ENCODE measurements at regions not wholly inside any gene's neighbourhood (a gene's known extent, or its start where the extent isn't known, plus 50 kb on each side); places are given as distances from the start of the nearest gene placed in this dataset.

- TF ChIP-seq EGR1 (IDR thresholded peaks at IDR 0.05; ENCODE audit: low read depth in 2 of 2) (no peak), ZBTB33 (IDR thresholded peaks at IDR 0.05) (no peak), CTCF (IDR thresholded peaks at IDR 0.05; ENCODE audit: low read depth, low read length, missing input control) (no peak), NR2F2 (IDR thresholded peaks at IDR 0.05) (no peak), REST (IDR thresholded peaks at IDR 0.05) (no peak), YY1 (IDR thresholded peaks at IDR 0.05) (no peak)
Observed at GRCh38 chr4:125780164-125780563, 465.4 kb downstream of the FAT4 start.

GRCh38 chr4:125780747-125781146 lies 466.0 kb downstream of the FAT4 start:
- 72% methylated on average over 3 of the region's 3 CpGs for WGBS
- TF ChIP-seq CTCF (IDR thresholded peaks at IDR 0.05; ENCODE audit: low read depth, low read length, missing input control), result no peak
- TF ChIP-seq NR2F2 (IDR thresholded peaks at IDR 0.05), result no peak
- no peak for TF ChIP-seq FOXA1 (IDR thresholded peaks at IDR 0.05)
- TF ChIP-seq HNF4G (IDR thresholded peaks at IDR 0.05), result no peak
- TF ChIP-seq EGR1 (IDR thresholded peaks at IDR 0.05; ENCODE audit: low read depth in 2 of 2), result no peak
- no peak for TF ChIP-seq REST (IDR thresholded peaks at IDR 0.05)
- no peak for TF ChIP-seq RXRA (IDR thresholded peaks at IDR 0.05)
- no peak for TF ChIP-seq JUND (IDR thresholded peaks at IDR 0.05)
- TF ChIP-seq MAX (IDR thresholded peaks at IDR 0.05), result no peak
- TF ChIP-seq RAD21 (IDR thresholded peaks at IDR 0.05), result no peak
- no peak for TF ChIP-seq HNF4A (conservative IDR thresholded peaks at IDR 0.05)
- TF ChIP-seq TAF1 (conservative IDR thresholded peaks at IDR 0.05), result no peak
- TF ChIP-seq YY1 (IDR thresholded peaks at IDR 0.05), result no peak
- no peaks in the 10 kb centered on the region for H3K4me1 ChIP-seq (ENCODE audit: control insufficient read depth in 4 of 4, insufficient read depth in 4 of 4, low read length in 3 of 4)

More at GRCh38 chr4:125780164-125780563, 465.4 kb downstream of the FAT4 start:
- Histone ChIP-seq H3K36me3 (ENCODE audit: control insufficient read depth in 4 of 4, insufficient read depth in 3 of 4, low read depth in 1 of 4, low read length in 3 of 4) (no peaks in the 10 kb centered on the region), H3K9ac (ENCODE audit: low read depth in 1 of 2, low read length in 2 of 2) (no peak overlapping the region), H3K4me3 (ENCODE audit: low read depth in 1 of 3, low read length in 3 of 3) (no peak overlapping the region), H3K4me1 (ENCODE audit: control insufficient read depth in 4 of 4, insufficient read depth in 4 of 4, low read length in 3 of 4) (no peaks in the 10 kb centered on the region), H3K27ac (ENCODE audit: low read depth in 1 of 2, low read length in 2 of 2) (no peak overlapping the region), H3K27me3 (ENCODE audit: control insufficient read depth in 4 of 4, insufficient read depth in 4 of 4, low read length in 3 of 4) (no peaks in the 10 kb centered on the region), H3K9me3 (ENCODE audit: control insufficient read depth in 4 of 4, low read length in 3 of 4) (no peaks in the 10 kb centered on the region)
- DNase-seq (ENCODE audit: low spot score), result no peak

More at GRCh38 chr4:125780747-125781146, 466.0 kb downstream of the FAT4 start:
- Histone ChIP-seq H3K9me3 (ENCODE audit: control insufficient read depth in 4 of 4, low read length in 3 of 4) (no peaks in the 10 kb centered on the region), H3K4me3 (ENCODE audit: low read depth in 1 of 3, low read length in 3 of 3) (no peak overlapping the region), H3K27me3 (ENCODE audit: control insufficient read depth in 4 of 4, insufficient read depth in 4 of 4, low read length in 3 of 4) (no peaks in the 10 kb centered on the region), H3K9ac (ENCODE audit: low read depth in 1 of 2, low read length in 2 of 2) (no peak overlapping the region), H3K36me3 (ENCODE audit: control insufficient read depth in 4 of 4, insufficient read depth in 3 of 4, low read depth in 1 of 4, low read length in 3 of 4) (no peaks in the 10 kb centered on the region), H3K27ac (ENCODE audit: low read depth in 1 of 2, low read length in 2 of 2) (no peak overlapping the region)
- no peak for DNase-seq (ENCODE audit: low spot score)
